ENCODE measurements at regions not wholly inside any gene's neighbourhood (a gene's known extent, or its start where the extent isn't known, plus 50 kb on each side); places are given as distances from the start of the nearest gene placed in this dataset.

- DNase-seq (ENCODE audit: low spot score): no peak
These were observed 1177.4 kb downstream of the SORCS1 start for GRCh38 chr10:105986912-105987635.

GRCh38 chr10:105986486-105986885, 1178.0 kb downstream of the SORCS1 start:
- DNase-seq (ENCODE audit: low spot score): no peak

- no peak for DNase-seq (ENCODE audit: low spot score)
These were observed 1181.8 kb downstream of the SORCS1 start for GRCh38 chr10:105982735-105983134.

GRCh38 chr10:105981679-105982078, 1182.8 kb downstream of the SORCS1 start:
- DNase-seq (ENCODE audit: low spot score): no peak

GRCh38 chr10:105974803-105975456, 1189.6 kb downstream of the SORCS1 start:
- no peak for DNase-seq (ENCODE audit: low spot score)

GRCh38 chr10:105973902-105974301, 1190.6 kb downstream of the SORCS1 start:
- no peak for DNase-seq (ENCODE audit: low spot score)

GRCh38 chr10:105973360-105973759, 1191.1 kb downstream of the SORCS1 start:
- no peak for DNase-seq (ENCODE audit: low spot score)

- no peak for DNase-seq (ENCODE audit: low spot score)
These were observed 1193.0 kb downstream of the SORCS1 start for GRCh38 chr10:105971460-105971859.

- no peak for DNase-seq (ENCODE audit: low spot score)
These were observed 1194.6 kb downstream of the SORCS1 start for GRCh38 chr10:105969884-105970377.

- no peak for DNase-seq (ENCODE audit: low spot score)
These were observed 1195.8 kb downstream of the SORCS1 start for GRCh38 chr10:105968666-105969065.

GRCh38 chr10:105967256-105967655, 1197.2 kb downstream of the SORCS1 start:
- DNase-seq (ENCODE audit: low spot score): no peak

GRCh38 chr10:105965141-105965540, 1199.4 kb downstream of the SORCS1 start:
- DNase-seq (ENCODE audit: low spot score): no peak

GRCh38 chr10:105964009-105964408, 1200.5 kb downstream of the SORCS1 start:
- no peak for DNase-seq (ENCODE audit: low spot score)

GRCh38 chr10:105963334-105963884, 1201.1 kb downstream of the SORCS1 start:
- no peak for DNase-seq (ENCODE audit: low spot score)

- no peak for DNase-seq (ENCODE audit: low spot score)
These were observed 1208.0 kb downstream of the SORCS1 start for GRCh38 chr10:105956550-105956949.

GRCh38 chr10:105953861-105954260, 1210.6 kb downstream of the SORCS1 start:
- DNase-seq (ENCODE audit: low spot score): no peak

GRCh38 chr10:105953056-105953455, 1211.5 kb downstream of the SORCS1 start:
- no peak for DNase-seq (ENCODE audit: low spot score)

- no peak for DNase-seq (ENCODE audit: low spot score)
These were observed 1212.4 kb downstream of the SORCS1 start for GRCh38 chr10:105952153-105952552.

- DNase-seq (ENCODE audit: low spot score): no peak
These were observed 1214.1 kb downstream of the SORCS1 start for GRCh38 chr10:105950410-105950809.

GRCh38 chr10:105949721-105950120, 1214.8 kb downstream of the SORCS1 start:
- DNase-seq (ENCODE audit: low spot score): no peak

GRCh38 chr10:105925045-105925785, 1239.3 kb downstream of the SORCS1 start:
- DNase-seq (ENCODE audit: low spot score): no peak

GRCh38 chr10:105921348-105921747, 1243.2 kb downstream of the SORCS1 start:
- no peak for DNase-seq (ENCODE audit: low spot score)
